HepG2 (cell line): ENCODE measurements at regions not wholly inside any gene's neighbourhood (a gene's known extent, or its start where the extent isn't known, plus 50 kb on each side); places are given as distances from the start of the nearest gene placed in this dataset.

Source experiments
- ATAC-seq: fragments of 200-7000 bp; cut with Tn5 transposase; 3 replicates; pipeline ENCODE4 v1.9.1; 2020; ENCODE audit warnings: mild to moderate bottlenecking, moderate library complexity
- BruUV-seq: library from RNA; stranded (reverse); fragments of 400-500 nt; replicated peaks from 2 replicates; lab custom pipeline; 2021; lab: Mats Ljungman, UMichigan
- CTCF ChIA-PET: fragments of 300-600 bp; formaldehyde crosslinking; extraction: SDS; loops from one replicate; lab custom pipeline; 2021; ENCODE audit warnings: low total read pairs, inconsistent platforms, low intra/inter-chr PET ratio; lab: Yijun Ruan, JAX
- POLR2A ChIA-PET: fragments of 350-600 bp; sonication (Branson Sonifier 250); formaldehyde crosslinking; loops from one replicate; lab custom pipeline; 2020; ENCODE audit warnings: antibody characterized with exemption, inconsistent platforms; lab: Yijun Ruan, JAX
- DNase-seq: peaks from one replicate; pipeline ENCODE4 v3.0.0-alpha.2; 2015; ENCODE audit warnings: low spot score
- FAIRE-seq: peaks from 3 replicates; lab custom pipeline; 2011; peaks lifted over from hg19 to GRCh38; lab: Jason Lieb, UNC
- H2AFZ ChIP-seq: one replicate; pipeline ENCODE4 v1.6.1; 2011; ENCODE audit warnings: low read length, inconsistent platforms
- H3K27ac ChIP-seq: fragments of 300-600 bp; 3 replicates; pipeline ENCODE4 v1.8.0; 2011; ENCODE audit warnings: mixed run types, mild to moderate bottlenecking, mixed read lengths, low read length, inconsistent platforms; ENCODE audit not compliant: insufficient read depth; ENCODE audit errors: extremely low read length
- H3K27me3 ChIP-seq, 2 experiments: fragments of 200-600 bp in 1 of 2; 2 replicates in 1 of 2; 3 replicates in 1 of 2; pipeline versions ENCODE4 v1.6.0 to v1.8.0; 2011; ENCODE audit warnings: low read length in 2 of 2, mild to moderate bottlenecking in 2 of 2, moderate library complexity in 2 of 2, inconsistent platforms in 1 of 2; ENCODE audit not compliant: insufficient read depth in 2 of 2, control insufficient read depth in 1 of 2
- H3K36me3 ChIP-seq, 2 experiments: fragments of 200-600 bp in 1 of 2; replicated peaks in 1 of 2; 2 replicates in 1 of 2; 3 replicates in 1 of 2; pipeline versions ENCODE4 v1.5.1 to v1.8.0; 2011; ENCODE audit warnings: low read length in 2 of 2, inconsistent platforms in 1 of 2; ENCODE audit not compliant: insufficient read depth in 2 of 2, control insufficient read depth in 1 of 2
- H3K4me1 ChIP-seq: 2 replicates; pipeline ENCODE4 v1.5.1; 2012; ENCODE audit warnings: low read length, inconsistent platforms; ENCODE audit not compliant: insufficient read depth
- H3K4me2 ChIP-seq: 2 replicates; pipeline ENCODE4 v1.6.0; 2011; ENCODE audit warnings: low read depth, low read length, inconsistent platforms
- H3K4me3 ChIP-seq, 3 experiments: fragments of 200-600 bp in 1 of 3; sonication (generic), shearing (Covaris generic) in 1 of 3; replicated peaks in 1 of 3; 2 replicates each; pipeline ENCODE4 v1.5.1; 2011 to 2016; ENCODE audit warnings: low read length in 3 of 3, inconsistent platforms in 2 of 3, low read depth in 2 of 3, mild to moderate bottlenecking in 2 of 3, control low read depth in 1 of 3, mixed read lengths in 1 of 3; ENCODE audit not compliant: insufficient read depth in 1 of 3
- H3K79me2 ChIP-seq: one replicate; pipeline ENCODE4 v1.6.1; 2011; ENCODE audit warnings: low read length, inconsistent platforms; ENCODE audit not compliant: insufficient read depth
- H3K9ac ChIP-seq: 2 replicates; pipeline ENCODE4 v1.6.0; 2011; ENCODE audit warnings: mild to moderate bottlenecking, low read depth, low read length, inconsistent platforms; ENCODE audit not compliant: insufficient read depth
- H3K9me3 ChIP-seq: 2 replicates; pipeline ENCODE4 v1.5.1; 2012; ENCODE audit warnings: mild to moderate bottlenecking, low read length
- H4K20me1 ChIP-seq: 2 replicates; pipeline ENCODE4 v1.6.0; 2011; ENCODE audit warnings: inconsistent platforms, mild to moderate bottlenecking, low read length, moderate library complexity; ENCODE audit not compliant: insufficient read depth
- ADNP ChIP-seq: sonication (generic); formaldehyde crosslinking; IDR thresholded peaks from 2 replicates; pipeline ENCODE4 v1.4.0; 2020; ENCODE audit warnings: missing genetic modification reagents
- CREB3 ChIP-seq: sonication (generic); formaldehyde crosslinking; IDR thresholded peaks from 2 replicates; pipeline ENCODE4 v1.5.0; 2020; ENCODE audit warnings: missing genetic modification reagents
- DNMT1 ChIP-seq: sonication (generic); formaldehyde crosslinking; IDR thresholded peaks from 2 replicates; pipeline ENCODE4 v1.5.1; 2020; ENCODE audit warnings: mild to moderate bottlenecking, missing genetic modification reagents
- FOXP4 ChIP-seq: sonication (generic); formaldehyde crosslinking; IDR thresholded peaks from 2 replicates; pipeline ENCODE4 v1.4.0; 2020; ENCODE audit warnings: missing genetic modification reagents
- HOXA7 ChIP-seq: sonication (generic); formaldehyde crosslinking; IDR thresholded peaks from 2 replicates; pipeline ENCODE4 v1.8.1; 2022; ENCODE audit warnings: mild to moderate bottlenecking, missing genetic modification reagents, moderate library complexity
- KDM1A ChIP-seq: IDR thresholded peaks from 2 replicates; pipeline ENCODE4 v1.6.1; 2016; ENCODE audit warnings: missing compliant biosample characterization
- PHF5A ChIP-seq: IDR thresholded peaks from one replicate; pipeline ENCODE4 v1.6.1; 2018; ENCODE audit warnings: low read depth, missing genetic modification reagents; ENCODE audit not compliant: unreplicated experiment
- POLR2AphosphoS5 ChIP-seq: IDR thresholded peaks from 2 replicates; pipeline ENCODE4 v1.6.1; 2012; ENCODE audit warnings: low read depth, low read length
- TOE1 ChIP-seq: sonication (generic); formaldehyde crosslinking; IDR thresholded peaks from 2 replicates; pipeline ENCODE4 v1.4.0; 2020; ENCODE audit warnings: mild to moderate bottlenecking, missing genetic modification reagents
- ZNF10 ChIP-seq: sonication (generic); formaldehyde crosslinking; IDR thresholded peaks from 2 replicates; pipeline ENCODE4 v1.4.0; 2020; ENCODE audit warnings: mild to moderate bottlenecking, low read depth, missing genetic modification reagents, borderline replicate concordance
- ZNF33A ChIP-seq: sonication (generic); formaldehyde crosslinking; IDR thresholded peaks from 2 replicates; pipeline ENCODE4 v1.5.1; 2020; ENCODE audit warnings: missing genetic modification reagents, mild to moderate bottlenecking, moderate library complexity, borderline replicate concordance
- ZNF441 ChIP-seq: sonication (generic); formaldehyde crosslinking; IDR thresholded peaks from 2 replicates; pipeline ENCODE4 v1.7.0; 2021; ENCODE audit warnings: missing genetic modification reagents, borderline replicate concordance
- ZNF576 ChIP-seq: sonication (generic); formaldehyde crosslinking; IDR thresholded peaks from 2 replicates; pipeline ENCODE4 v1.4.0; 2020; ENCODE audit warnings: mild to moderate bottlenecking, missing genetic modification reagents
- ZNF746 ChIP-seq: sonication (generic); formaldehyde crosslinking; IDR thresholded peaks from 2 replicates; pipeline ENCODE4 v1.8.0; 2022; ENCODE audit warnings: mild to moderate bottlenecking, missing genetic modification reagents
- in situ Hi-C: cut with HindIII; loops from 2 replicates; pipeline ENCODE4 v1.10.0; 2017; ENCODE audit warnings: low pct_unique_long_range_greater_than_20kb; ENCODE audit not compliant: extremely low pct_ligation_motif_present
- intact Hi-C: fragments of 100-400 bp; cut with micrococcal nuclease; formaldehyde crosslinking; loops from one replicate; pipeline ENCODE4 v1.10.0; 2022; ENCODE audit not compliant: unreplicated experiment

GRCh38 chr3:82082796-82083195, 321.4 kb upstream of the GBE1 start:
- ChIA-PET POLR2A (no interaction called here), CTCF (no interaction called here)
- no peaks in the 10 kb centered on the region for H3K27me3 ChIP-seq
- H3K4me3 ChIP-seq, result no peak overlapping the region
- no peak overlapping the region for H3K4me2 ChIP-seq
- intact Hi-C loops (no loop called here), in situ Hi-C loops (no loop called here)
- no peak overlapping the region for H2AFZ ChIP-seq
- no peak for DNase-seq
- H3K4me1 ChIP-seq, result no peaks in the 10 kb centered on the region
- H3K9ac ChIP-seq, result no peak overlapping the region
- TF ChIP-seq CREB3 (no peak), ZNF576 (CRISPR knock-in tag) (no peak), TOE1 (CRISPR knock-in tag) (no peak), ZNF33A (no peak), ZNF746 (CRISPR knock-in tag) (no peak), FOXP4 (CRISPR knock-in tag) (no peak), KDM1A (CRISPR knock-in tag) (no peak), DNMT1 (CRISPR knock-in tag) (no peak), ADNP (CRISPR knock-in tag) (no peak), HOXA7 (CRISPR knock-in tag) (no peak), POLR2AphosphoS5 (no peak), ZNF10 (CRISPR knock-in tag) (no peak), ZNF441 (no peak), PHF5A (no peak)
- no peak for ATAC-seq
- BruUV-seq, result no TSS peak
- H3K79me2 ChIP-seq, result no peaks in the 10 kb centered on the region
- no peaks in the 10 kb centered on the region for H4K20me1 ChIP-seq
- no peaks in the 10 kb centered on the region for H3K36me3 ChIP-seq
- H3K9me3 ChIP-seq, result no peaks in the 10 kb centered on the region
- H3K27ac ChIP-seq, result no peak overlapping the region
- FAIRE-seq, result no peak
